ENCODE measurements at regions not wholly inside any gene's neighbourhood (a gene's known extent, or its start where the extent isn't known, plus 50 kb on each side); places are given as distances from the start of the nearest gene placed in this dataset.

DNA sequence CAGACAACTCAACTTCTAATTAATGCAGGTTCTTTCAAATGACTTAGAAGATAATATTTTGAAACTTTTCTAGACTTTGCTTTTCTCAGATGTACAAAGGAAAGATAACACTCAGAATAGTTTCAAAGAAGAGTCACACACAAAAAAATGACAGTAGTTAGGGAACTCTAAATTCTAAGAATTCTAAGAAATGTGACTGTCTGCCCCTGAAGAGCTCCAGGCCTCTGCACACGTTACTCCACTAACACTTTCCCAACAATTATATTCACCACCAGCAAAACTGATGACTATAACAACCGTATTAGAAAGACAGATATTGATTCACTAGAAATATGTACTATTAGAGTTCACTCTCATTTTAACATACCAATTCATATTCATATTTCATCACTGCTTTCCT, 133.3 kb upstream of the SMLR1 start:
- TF ChIP-seq, protein P1, sequence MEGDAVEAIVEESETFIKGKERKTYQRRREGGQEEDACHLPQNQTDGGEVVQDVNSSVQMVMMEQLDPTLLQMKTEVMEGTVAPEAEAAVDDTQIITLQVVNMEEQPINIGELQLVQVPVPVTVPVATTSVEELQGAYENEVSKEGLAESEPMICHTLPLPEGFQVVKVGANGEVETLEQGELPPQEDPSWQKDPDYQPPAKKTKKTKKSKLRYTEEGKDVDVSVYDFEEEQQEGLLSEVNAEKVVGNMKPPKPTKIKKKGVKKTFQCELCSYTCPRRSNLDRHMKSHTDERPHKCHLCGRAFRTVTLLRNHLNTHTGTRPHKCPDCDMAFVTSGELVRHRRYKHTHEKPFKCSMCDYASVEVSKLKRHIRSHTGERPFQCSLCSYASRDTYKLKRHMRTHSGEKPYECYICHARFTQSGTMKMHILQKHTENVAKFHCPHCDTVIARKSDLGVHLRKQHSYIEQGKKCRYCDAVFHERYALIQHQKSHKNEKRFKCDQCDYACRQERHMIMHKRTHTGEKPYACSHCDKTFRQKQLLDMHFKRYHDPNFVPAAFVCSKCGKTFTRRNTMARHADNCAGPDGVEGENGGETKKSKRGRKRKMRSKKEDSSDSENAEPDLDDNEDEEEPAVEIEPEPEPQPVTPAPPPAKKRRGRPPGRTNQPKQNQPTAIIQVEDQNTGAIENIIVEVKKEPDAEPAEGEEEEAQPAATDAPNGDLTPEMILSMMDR (IDR thresholded peaks at IDR 0.05): no peak
- no peak for TF ChIP-seq POLR2A (IDR thresholded peaks at IDR 0.05)
